ENCODE measurements at regions not wholly inside any gene's neighbourhood (a gene's known extent, or its start where the extent isn't known, plus 50 kb on each side); places are given as distances from the start of the nearest gene placed in this dataset.

- no peak overlapping the region for H3K9ac ChIP-seq (ENCODE audit: extremely low read depth, insufficient read length, low read length)
Measured at GRCh38 chr12:113645183-113645582, 173.5 kb upstream of the LHX5 start.

More at GRCh38 chr12:113645183-113645582, 173.5 kb upstream of the LHX5 start:
- Mint-ChIP-seq H3K9me3 (no peaks in the 10 kb centered on the region), H3K4me3 (no peak overlapping the region), H3K4me1 (peaks cover 21 to 46% of the 10 kb centered on the region in 2 experiments), H3K27me3 (ENCODE audit: low read depth) (peaks cover 33% of the 10 kb centered on the region), H3K27ac (no peak overlapping the region), H3K36me3 (ENCODE audit: insufficient read depth in 1 of 3, low read depth in 3 of 3) (no peaks in the 10 kb centered on the region; a peak in 1 of 7 replicates)
- WGBS (ENCODE audit: extremely low coverage, insufficient read length, low lambda C conversion rate), result no CpG with 5 or more reads among the region's 2 CpGs
- no peak overlapping the region for H2BK5ac ChIP-seq (ENCODE audit: insufficient read length, low read length)
- no peaks in the 10 kb centered on the region; the same call in 1 of the 2 replicates for H3K27me3 ChIP-seq (ENCODE audit: insufficient read depth, low read length)
- no peak for DNase-seq
- no peak overlapping the region for H2AK5ac ChIP-seq (ENCODE audit: insufficient read length, low read length)
- TF ChIP-seq, protein P1, sequence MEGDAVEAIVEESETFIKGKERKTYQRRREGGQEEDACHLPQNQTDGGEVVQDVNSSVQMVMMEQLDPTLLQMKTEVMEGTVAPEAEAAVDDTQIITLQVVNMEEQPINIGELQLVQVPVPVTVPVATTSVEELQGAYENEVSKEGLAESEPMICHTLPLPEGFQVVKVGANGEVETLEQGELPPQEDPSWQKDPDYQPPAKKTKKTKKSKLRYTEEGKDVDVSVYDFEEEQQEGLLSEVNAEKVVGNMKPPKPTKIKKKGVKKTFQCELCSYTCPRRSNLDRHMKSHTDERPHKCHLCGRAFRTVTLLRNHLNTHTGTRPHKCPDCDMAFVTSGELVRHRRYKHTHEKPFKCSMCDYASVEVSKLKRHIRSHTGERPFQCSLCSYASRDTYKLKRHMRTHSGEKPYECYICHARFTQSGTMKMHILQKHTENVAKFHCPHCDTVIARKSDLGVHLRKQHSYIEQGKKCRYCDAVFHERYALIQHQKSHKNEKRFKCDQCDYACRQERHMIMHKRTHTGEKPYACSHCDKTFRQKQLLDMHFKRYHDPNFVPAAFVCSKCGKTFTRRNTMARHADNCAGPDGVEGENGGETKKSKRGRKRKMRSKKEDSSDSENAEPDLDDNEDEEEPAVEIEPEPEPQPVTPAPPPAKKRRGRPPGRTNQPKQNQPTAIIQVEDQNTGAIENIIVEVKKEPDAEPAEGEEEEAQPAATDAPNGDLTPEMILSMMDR (conservative IDR thresholded peaks at IDR 0.05), result no peak
- H3K4ac ChIP-seq (ENCODE audit: low read depth, low read length), result no peak overlapping the region
- H3K27ac ChIP-seq (ENCODE audit: insufficient read length, low read depth, low read length), result no peak overlapping the region
- H2BK12ac ChIP-seq (ENCODE audit: insufficient read length, low read depth, low read length), result no peak overlapping the region
- no peak overlapping the region for H3K56ac ChIP-seq (ENCODE audit: insufficient read length, low read depth, low read length)
- H3K14ac ChIP-seq (ENCODE audit: insufficient read depth, low read length), result no peak overlapping the region
- no peak overlapping the region for H2BK15ac ChIP-seq (ENCODE audit: low read depth, low read length)
- no peak overlapping the region for H3K4me2 ChIP-seq (ENCODE audit: insufficient read depth, insufficient read length, low read length)
- no peaks in the 10 kb centered on the region; the same call in 1 of the 2 replicates for H3K4me1 ChIP-seq (ENCODE audit: insufficient read depth, low read length)
- no peak overlapping the region for H3K18ac ChIP-seq (ENCODE audit: insufficient read length, low read depth, low read length)
- H2BK120ac ChIP-seq (ENCODE audit: low read depth, low read length, poor library complexity, severe bottlenecking), result no peak overlapping the region
- H3K79me1 ChIP-seq (ENCODE audit: insufficient read depth, low read depth, low read length, poor library complexity, severe bottlenecking), result no peaks in the 10 kb centered on the region
- H2AFZ ChIP-seq (ENCODE audit: low read length), result no peak overlapping the region
- no peak overlapping the region for H4K8ac ChIP-seq (replicated peaks; ENCODE audit: insufficient read length, low read depth, low read length)
- H3K9me3 ChIP-seq (ENCODE audit: control insufficient read depth, low read depth, low read length), result no peaks in the 10 kb centered on the region
- H4K91ac ChIP-seq (ENCODE audit: insufficient read length, low read depth, low read length), result no peak overlapping the region
- H3T11ph ChIP-seq (ENCODE audit: low read length), result no peak overlapping the region
- H2BK20ac ChIP-seq (ENCODE audit: low read depth, low read length, poor library complexity, severe bottlenecking), result no peak overlapping the region
- H3K79me2 ChIP-seq (ENCODE audit: insufficient read depth, low read length), result no peaks in the 10 kb centered on the region
- H3K23me2 ChIP-seq (ENCODE audit: insufficient read length, low read depth, low read length, poor library complexity, severe bottlenecking), result no peaks in the 10 kb centered on the region
- no peaks in the 10 kb centered on the region for H4K20me1 ChIP-seq (ENCODE audit: control insufficient read depth, insufficient read depth, insufficient read length)
- H3K23ac ChIP-seq (ENCODE audit: insufficient read length, low read depth, low read length), result no peak overlapping the region
- H4K5ac ChIP-seq (ENCODE audit: insufficient read length, low read depth, low read length), result no peak overlapping the region

Measured in H9 (cell line).